Suppressor macrophage treated with lipopolysaccharide for 1 hour (primary cell): ENCODE measurements at regions not wholly inside any gene's neighbourhood (a gene's known extent, or its start where the extent isn't known, plus 50 kb on each side); places are given as distances from the start of the nearest gene placed in this dataset.
"Not testable (repeated sequence)": the region's sequence is repeated elsewhere in the genome, so short reads cannot be mapped to it uniquely, and the experiment has no call there.

Source experiments
- DNase-seq, 3 donors: peaks; one replicate each; pipeline ENCODE4 v3.0.0-alpha.2; 2020 to 2022

DNA sequence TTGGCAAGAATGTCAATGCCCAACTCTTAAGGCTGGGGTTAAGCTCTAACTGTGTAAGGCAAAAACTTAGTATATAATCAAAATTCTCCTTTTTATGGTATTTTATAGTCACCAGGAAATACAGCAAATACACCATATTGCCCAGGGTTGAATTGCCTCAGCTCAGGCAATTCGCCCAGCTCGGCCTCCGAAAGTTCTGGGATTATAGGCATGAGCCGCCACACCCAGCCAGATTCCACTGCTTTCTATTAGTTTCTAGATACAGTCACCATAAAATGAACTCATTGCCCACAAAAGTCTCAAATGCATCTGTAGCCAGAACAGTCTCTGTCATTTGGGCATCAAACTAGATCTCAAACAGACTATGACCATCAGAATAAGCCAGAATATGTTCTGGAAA lies 238.7 kb upstream of the TOX3 start:
- no peak for DNase-seq

DNA sequence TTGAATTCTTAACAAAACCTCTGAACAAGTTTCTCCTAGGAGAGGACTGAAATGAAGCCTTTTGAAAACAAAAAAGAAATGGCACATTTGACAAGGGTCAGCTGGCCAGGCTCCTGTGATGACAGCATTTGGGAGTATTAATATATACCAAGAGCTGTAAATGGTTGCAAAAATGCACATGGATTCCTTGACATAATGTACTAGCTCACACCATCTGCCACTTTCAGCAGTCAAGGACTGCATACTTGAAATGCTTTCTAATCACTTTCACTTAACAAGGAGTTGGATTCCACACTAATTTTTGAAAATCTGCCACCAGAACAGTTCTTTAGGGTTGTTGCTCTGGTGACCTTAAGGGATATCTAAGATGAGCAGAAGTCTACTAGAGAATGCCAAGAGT lies 236.7 kb upstream of the TOX3 start:
- DNase-seq: no peak

DNA sequence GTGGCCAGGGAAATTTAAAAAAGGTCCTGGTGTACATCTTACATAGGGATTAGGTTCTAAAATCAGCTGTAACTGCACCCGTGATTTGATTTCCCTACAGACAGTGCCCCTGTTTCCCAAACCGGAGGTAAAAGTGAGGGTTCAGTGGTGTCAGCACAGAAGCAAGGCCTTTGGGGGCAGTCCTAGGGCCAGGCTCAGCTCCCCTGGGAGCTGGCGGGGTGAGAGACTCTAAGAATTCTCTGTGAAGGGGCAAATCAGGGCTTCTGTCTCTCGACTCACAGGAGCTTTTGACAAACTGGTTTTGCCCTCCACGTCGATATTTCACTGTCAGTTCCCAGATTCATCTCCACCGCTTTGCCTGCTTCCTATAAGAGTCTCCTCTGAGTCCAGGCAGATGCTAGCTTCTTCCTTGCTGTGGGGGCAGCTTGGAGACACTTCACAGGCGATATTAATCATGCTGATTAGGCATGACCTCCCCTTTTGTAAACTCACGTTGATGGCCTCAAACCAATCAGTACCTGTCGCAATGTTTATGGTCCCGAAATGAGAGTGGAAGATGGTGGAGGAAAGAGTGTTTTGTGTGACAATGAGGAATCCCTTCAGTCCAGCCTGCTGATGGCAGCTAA lies 234.2 kb upstream of the TOX3 start:
- no peak for DNase-seq

DNA sequence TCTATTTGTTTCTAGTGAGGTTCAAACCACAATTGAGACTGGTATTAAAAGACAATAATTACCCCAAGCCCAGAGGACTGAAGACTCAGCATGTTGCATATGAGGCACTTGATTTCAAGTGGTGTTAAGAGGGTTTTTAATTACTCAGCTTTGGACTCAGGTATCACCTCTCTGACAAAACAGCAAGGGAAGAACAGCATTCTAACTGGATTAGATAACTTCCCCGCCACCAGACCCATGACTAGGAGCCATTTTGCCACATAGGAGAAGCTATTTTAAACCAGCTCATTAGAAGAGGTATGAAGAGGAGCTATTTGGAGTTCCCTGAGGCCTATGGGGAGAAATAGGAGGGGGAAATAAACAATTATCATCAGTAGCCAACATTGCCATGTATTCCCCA lies 226.1 kb upstream of the TOX3 start:
- DNase-seq: no peak

DNA sequence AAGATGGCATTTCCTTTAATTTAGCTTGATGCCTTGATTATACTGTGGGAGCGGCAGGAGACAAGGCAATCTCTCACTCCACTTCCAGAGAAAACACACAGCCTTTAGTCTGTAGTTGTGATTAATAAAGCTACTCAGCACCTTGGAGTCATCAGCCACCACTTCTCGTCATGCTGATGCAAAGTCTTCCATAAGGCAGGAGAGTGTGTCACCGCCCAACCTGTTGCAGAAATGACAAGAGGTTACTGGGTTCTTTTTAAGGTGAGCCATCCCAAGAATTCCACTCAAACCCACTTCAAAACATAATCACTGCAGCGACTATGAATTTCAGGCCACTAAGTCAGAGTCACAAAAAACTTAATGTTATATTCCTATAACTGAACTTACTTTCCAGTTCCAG lies 223.9 kb upstream of the TOX3 start:
- DNase-seq: no peak

DNA sequence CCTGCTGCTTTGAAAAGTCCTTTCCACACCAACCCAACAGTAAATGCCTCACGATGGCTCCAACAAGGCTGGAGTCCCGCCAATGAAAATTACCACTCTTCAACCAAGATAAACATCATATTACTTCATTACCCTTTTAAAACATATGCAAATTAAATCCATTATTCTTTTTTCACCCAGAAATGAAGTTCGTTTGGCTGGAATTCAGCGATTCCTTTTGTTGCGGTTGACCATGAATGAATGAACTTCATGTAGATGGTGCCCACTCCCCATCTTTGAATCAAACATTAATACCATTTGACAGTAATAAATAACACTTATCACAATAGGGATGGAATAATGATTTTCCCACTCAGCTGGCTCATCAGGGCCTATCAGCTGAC lies 211.5 kb upstream of the TOX3 start:
- DNase-seq: no peak

DNA sequence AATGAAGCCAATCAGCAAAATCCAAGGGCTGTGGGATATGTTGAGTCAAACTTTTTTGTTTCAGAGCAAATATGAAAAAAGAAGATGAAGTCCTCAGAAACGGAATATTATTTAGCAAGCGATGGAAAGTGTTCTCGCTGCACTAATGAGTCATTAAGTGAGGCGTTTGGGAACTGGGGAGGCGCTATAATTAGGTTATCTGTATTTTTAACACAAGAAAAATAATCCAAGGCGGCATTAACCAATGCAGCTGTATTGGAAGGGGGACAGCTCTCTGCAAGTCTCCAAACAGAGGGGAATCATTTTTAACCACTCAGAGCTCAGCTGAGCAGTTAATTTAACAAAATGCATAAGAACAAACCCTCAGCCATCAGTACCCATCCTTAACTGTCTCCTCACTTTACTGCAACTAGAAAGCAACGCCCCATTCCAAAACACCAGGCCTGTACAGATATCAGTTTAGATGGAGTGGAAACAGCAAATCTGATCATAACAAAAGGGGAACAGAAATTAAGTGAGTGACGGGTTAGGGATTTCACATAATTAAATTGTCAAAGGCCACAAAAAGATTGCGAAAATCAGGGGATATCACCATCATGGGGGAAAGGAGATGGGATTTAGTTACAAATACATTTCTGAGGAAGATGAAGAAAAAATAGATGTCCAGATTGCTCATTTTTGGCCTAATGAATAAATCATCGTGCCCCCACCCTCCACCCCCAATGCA lies 211.0 kb upstream of the TOX3 start:
- peak; percentile 15 to 57 (median 43) for DNase-seq

DNA sequence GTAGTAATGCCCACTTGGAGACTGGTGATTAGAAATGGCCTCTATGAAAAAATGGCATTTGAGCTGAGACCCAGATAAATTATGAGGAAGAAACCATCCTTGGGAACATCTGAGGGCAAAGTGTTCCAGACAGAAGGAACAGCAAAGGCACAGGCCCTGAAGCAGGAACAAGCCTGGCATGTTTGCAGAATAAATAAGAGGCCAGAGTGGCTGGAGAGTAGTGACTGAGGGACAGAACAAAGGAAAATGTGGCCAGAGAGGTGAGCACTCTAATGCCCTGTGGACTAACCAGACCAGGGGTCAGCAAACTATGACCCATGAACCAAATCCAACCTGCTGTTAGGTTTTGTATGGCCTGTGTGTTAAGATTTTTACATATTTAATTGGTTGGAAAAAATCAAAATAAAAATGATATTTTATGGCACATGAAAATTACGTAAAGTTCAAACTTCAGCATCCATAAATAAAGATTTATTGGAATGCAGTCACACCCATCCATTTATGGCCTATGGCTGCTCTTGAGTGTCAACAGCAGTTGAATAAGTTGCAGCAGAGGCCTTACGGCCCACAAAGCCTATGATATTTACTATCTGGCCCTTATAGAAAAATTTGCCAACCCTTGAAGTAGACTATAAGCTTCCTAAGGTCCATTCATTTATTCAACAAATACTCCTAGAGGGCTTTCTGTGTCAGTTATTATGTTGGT lies 210.0 kb upstream of the TOX3 start:
- no peak for DNase-seq

DNA sequence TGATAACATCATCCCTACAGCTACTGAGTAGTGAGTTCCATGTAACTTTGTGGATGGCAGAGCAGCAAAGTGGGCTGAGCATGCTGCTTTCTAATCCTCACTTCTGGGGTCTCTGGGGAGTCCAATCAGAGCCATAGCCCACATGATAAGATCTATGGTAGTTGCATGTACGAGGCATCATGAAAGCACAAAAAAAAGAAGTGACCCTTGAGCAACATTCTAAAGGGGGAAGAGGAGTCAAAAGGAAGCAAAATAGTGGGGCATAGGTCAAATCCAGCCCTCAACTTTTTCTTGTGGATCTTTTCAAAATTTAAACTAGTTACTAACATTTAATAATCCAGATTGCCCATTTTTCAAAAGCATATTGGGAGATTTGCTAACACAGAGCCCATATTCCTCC lies 208.5 kb upstream of the TOX3 start:
- peak in 2 of 3 donors; percentile 6 to 13 for DNase-seq

DNA sequence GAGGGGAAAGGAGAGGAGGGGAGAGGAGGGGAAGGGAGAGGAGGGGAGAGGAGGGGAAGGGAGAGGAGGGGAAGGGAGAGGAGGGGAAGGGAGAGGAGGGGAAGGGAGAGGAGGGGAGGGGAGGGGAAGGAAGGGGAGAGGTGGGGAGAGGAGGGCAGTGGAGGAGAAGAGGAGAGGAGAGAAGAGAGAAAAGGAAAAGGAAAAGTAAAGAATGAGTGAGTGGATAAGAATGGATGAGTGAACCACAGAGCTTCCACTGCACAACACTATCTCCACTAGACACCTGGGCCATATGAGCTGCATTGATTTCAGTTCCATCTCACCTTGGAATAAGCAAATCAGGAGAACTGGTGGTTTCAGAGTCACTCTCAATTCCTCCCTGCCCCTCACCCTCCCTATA lies 204.1 kb upstream of the TOX3 start:
- DNase-seq: no peak

DNA sequence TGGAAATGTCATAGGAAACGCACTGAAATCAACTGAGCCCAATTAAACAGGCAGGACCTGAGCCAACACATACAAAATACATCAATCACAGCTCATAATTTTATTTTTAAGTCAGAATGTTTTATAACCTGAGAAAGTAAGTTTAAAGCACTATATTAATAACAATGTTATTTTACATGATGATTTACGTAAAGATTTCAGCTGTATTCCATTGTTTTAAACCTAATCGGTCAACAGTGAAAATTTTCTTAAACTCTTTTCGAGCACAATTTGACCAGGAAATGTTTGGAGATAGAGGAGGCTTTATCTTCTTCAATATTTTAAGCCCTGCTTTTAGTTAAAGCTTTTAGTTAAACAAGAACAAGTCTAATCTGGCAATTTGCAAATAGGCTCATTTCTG lies 201.8 kb upstream of the TOX3 start:
- DNase-seq: no peak

DNA sequence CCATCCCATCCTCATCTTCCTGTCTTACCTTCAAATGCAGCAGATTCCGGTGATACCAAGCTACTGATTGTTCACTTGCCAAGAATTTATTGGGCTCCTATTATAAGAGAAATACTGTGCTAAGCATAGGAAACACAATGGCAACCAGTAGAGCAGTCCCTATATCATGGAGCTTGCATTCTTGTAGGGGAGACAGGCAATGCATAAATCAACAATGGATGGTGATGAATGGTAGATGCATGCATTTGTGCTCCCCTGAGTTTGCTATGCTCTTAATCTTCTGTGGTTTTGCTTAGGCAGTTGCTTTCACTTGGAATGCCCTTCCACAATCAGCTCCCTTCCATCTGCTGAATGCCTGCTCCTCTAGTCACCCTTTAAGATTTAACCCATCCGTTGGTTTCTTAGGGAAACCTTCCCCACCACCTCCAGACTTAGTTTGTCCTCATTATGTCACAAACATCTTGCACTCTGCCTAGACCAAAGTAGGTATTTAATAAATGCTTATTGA lies 200.2 kb upstream of the TOX3 start:
- no peak for DNase-seq

DNA sequence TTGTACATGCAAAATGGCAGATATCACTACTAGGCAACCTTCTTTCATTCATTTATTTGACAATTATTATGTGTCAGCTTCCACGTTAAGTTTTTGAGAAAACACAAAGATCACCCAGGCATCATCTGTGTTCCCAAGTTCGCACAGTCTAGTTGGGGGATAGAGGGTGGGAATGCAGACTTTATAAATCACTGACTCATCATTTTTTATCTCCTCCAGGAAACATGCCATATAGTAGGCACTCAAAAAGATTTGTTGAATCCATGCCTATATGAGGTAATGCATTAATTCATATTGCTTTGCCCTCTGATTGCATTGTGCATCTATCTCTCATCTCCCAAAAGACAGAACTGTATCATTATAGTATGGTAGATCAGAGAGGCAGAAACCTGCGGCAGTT lies 196.8 kb upstream of the TOX3 start:
- no peak for DNase-seq

DNA sequence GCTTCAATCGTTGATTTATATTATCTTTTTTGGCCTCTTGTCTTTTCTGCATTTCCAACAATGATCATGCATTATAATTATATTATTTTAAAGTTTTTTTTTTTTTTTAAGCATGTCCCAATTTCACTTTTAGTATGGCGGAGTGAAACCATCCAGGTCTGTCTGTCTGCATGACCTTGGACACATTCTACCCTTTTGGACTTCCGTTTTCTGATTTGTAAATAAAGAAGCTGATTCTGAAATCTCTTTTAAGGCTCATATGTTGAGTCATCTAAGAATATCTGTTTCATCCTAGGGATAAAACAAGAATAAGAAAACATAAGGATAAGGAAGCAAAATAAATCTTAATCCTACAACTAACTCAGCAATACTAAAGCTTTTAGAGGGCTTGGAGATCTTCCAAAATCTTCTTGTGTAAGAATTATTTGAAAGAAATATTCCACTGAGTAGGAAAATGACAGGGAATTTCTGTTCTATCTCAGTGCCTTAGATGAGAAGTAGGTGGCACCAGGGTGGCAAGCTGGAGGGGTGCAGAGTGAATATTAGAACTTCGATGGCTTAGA lies 195.7 kb upstream of the TOX3 start:
- no peak for DNase-seq

DNA sequence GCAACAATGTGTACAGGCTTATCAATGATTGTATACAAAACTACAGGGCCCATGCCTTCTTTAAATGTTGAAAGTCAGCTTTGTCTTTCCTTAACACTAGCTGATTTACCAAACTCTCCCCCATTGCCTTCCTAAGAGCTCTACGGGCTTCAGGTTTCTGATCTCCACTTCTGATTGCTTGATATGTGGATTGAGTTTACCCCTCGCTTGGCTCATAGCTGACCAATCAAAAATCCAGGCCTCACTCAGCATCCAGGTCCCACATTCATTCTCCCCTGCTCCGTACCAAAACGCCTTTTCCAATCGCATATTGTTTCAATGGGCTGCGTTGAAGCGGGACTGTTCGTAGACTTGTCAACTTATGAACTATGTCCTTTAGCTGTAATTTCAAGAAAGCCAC lies 195.1 kb upstream of the TOX3 start:
- DNase-seq: no peak

DNA sequence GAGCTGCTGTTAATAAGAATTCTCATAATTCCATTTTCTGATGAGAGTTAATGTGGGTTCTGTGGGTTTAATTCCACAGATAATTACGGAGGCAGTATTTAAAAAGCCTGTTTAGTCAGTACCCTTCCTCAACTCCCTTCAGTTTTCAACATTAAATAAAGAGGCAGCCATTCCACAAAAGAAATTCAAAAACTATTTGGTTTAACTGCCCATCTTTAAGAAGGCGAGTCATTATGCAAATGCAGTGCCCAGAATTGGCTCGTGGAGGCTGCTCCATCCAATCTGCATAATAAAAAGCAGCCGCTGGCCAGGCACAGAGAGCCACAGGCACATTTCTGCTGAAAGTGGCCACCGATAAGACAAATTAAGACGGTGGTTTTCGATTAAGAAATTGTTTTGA lies 194.4 kb upstream of the TOX3 start:
- DNase-seq: no peak

DNA sequence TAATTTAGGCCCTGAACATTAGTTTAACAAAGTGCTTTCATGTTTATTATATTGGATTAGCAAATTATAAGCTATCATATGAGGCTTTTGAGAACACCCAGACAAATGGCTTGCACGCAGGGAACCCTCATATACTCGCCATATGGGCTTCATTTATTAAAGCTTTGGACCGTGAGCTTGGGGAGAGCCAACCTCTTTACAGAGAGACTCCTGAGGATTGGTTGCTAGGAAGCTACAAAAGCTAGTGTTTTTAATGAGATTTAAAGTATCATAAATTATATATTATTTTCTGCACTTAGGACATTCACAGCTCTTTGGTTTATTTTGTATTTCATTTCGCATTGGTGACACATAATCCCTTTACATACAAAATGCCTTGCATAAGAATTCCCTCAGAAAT lies 193.8 kb upstream of the TOX3 start:
- DNase-seq: no peak

DNA sequence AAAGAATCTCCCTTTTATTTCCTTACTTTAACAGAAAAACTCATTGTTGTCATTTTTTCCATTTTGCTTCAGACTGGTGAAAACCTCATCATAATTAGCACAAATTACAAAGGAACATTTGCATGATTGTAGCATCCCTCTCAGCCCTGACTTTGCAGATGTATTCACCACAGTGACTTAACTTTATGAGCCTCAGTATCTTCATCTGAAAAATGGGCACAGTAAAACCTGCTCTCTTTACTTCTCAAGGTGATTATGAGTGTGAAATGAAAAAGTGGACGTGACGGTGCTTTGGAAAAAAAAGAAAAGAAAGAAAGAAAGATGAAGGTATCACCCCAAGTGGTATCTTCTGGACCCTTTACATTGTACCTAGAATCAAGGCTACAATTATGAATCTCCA lies 193.4 kb upstream of the TOX3 start:
- DNase-seq: no peak

DNA sequence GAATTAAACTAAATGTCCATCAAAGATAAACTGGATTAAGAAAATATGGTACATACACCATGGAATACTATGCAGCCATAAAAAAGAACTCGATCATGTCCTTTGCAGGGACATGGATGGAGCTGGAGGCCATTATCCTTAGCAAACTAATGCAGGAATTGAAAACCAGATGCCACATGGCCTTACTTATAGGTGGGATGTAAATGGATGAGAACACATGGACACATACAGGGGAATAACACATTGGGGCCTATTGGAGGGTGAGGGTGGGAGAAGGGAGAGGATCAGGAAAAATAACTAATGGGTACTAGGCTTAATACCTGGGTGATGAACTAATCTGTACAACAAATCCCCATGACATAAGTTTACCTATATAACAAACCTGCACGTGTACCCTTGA lies 192.0 kb upstream of the TOX3 start:
- DNase-seq: not testable (repeated sequence)

DNA sequence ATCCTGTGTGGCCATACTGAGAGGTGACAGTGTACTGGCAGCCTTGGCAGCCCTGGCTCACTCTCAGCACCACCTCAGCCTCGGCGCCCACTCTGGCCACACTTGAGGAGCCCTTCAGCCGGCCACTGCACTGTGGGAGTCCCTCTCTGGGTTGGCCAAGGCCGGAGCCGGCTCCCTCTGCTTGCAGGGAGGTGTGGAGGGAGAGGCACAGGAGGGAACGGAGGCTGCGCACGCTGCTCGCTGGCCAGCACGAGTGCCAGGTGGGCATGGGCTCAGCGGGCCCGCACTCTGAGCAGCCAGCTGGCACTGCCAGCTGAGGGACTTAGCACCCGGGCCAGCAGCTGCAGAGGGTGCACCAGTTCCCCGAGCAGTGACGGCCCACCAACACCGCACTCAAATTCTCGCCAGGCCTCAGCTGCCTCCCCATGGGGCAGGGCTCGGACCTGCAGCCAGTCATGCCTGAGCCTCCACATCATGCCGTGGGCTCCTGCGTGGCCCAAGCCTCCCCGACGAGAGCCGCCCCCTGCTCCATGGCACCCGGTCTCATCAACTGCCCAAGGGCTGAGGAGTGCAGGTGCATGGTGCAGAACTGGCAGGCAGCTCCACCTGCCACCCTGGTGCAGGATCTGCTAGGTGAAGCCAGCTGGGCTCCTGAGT lies 184.4 kb upstream of the TOX3 start:
- DNase-seq: no peak

DNA sequence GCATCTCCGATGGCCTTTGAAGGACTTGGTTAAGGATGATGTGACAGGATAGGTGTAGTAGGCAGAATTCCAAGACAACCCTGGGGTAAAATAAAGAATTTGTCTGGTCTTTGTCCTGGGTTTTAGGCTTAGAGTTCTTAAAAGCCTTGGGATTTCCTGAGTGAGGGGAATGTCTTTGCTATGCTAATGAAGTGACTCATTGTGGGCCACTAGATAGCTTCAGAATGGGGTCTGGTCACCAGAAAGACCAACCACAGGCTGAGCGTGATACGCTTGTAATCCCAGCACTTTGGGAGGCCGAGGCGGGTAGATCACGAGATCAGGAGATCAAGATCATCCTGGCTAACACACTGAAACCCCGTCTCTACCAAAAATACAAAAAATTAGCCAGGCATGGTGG lies 182.8 kb upstream of the TOX3 start:
- DNase-seq: no peak

DNA sequence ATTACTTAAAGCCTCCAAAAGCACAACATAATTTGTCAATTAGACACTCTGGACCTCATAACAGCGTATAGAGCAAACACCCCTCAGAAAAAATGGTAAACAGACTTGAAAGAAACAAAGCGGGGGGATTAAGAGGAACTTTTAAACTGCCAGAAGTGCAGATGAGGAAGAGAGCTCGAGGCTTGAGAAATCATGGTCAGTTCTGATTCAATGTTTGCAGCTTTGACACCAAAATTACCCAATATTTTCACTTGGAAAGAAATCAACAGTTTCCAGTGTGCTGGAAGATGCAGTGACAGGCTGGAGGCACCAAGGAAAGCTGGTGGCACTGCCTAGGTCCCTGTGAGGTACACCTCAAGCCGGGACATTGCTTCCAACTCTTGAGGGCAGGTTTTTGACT lies 180.9 kb upstream of the TOX3 start:
- peak; percentile 61 to 83 (median 83) for DNase-seq

DNA sequence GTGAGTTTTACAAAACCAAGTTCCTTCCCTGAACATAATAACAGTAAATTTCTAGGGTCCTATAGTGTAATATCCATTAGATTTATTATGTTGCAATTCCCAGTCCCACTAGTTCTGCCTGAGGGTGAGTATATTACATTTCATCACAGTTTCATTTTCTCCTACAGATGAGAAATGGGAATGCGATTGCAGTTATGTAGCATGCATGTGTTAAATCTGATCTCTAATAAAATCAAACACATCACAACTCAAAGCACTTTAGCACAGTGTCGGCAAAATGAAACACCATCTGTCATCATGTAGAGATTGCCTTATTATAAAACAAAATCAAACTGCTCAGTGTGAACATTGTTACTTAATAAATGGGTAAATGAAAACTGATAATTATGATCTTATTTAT lies 180.5 kb upstream of the TOX3 start:
- DNase-seq: peak; percentile 19 to 57 (median 49)
